ENCODE measurements at regions not wholly inside any gene's neighbourhood (a gene's known extent, or its start where the extent isn't known, plus 50 kb on each side); places are given as distances from the start of the nearest gene placed in this dataset.

GRCh38 chr3:117443014-117443413 lies 733.4 kb downstream of the TUSC7 start:
- intact Hi-C loops (cut with DNase I; ENCODE audit: low total_unique reads) = no loop called here
- WGBS, 2 donors = 65 to 80% methylated on average over 5 of the region's 5 CpGs
- no peak for DNase-seq (ENCODE audit: low spot score in 2 of 2)
- H3K4me3 ChIP-seq (ENCODE audit: low read depth, poor library complexity, severe bottlenecking) = no peak overlapping the region
- no peak for TF ChIP-seq CTCF (IDR thresholded peaks at IDR 0.05)
- no peak for TF ChIP-seq POLR2A (IDR thresholded peaks at IDR 0.05)

- intact Hi-C loops (cut with DNase I; ENCODE audit: low total_unique reads) = no loop called here
- WGBS, 2 donors = 66 to 75% methylated on average over 4 of the region's 4 CpGs
- H3K4me3 ChIP-seq (ENCODE audit: low read depth, poor library complexity, severe bottlenecking) = no peak overlapping the region
- no peak for DNase-seq (ENCODE audit: low spot score in 2 of 2)
- no peak for TF ChIP-seq POLR2A (IDR thresholded peaks at IDR 0.05)
- TF ChIP-seq CTCF (IDR thresholded peaks at IDR 0.05) = no peak
Observed at GRCh38 chr3:117444175-117444574, 734.6 kb downstream of the TUSC7 start.

- no peak for DNase-seq (ENCODE audit: low spot score in 2 of 2)
- 61 to 74% methylated on average over 4 of the region's 4 CpGs for WGBS, 2 donors
- TF ChIP-seq CTCF (IDR thresholded peaks at IDR 0.05) (no peak), POLR2A (IDR thresholded peaks at IDR 0.05) (no peak)
- no peak overlapping the region for H3K4me3 ChIP-seq (ENCODE audit: low read depth, poor library complexity, severe bottlenecking)
- intact Hi-C loops (cut with DNase I; ENCODE audit: low total_unique reads) = no loop called here
Observed at GRCh38 chr3:117447419-117447818, 737.8 kb downstream of the TUSC7 start.

- WGBS, 2 donors = 59 to 65% methylated on average over 4 of the region's 4 CpGs
- TF ChIP-seq POLR2A (IDR thresholded peaks at IDR 0.05) = no peak
- TF ChIP-seq CTCF (IDR thresholded peaks at IDR 0.05) = no peak
- intact Hi-C loops (cut with DNase I; ENCODE audit: low total_unique reads) = no loop called here
- H3K4me3 ChIP-seq (ENCODE audit: low read depth, poor library complexity, severe bottlenecking) = no peak overlapping the region
- DNase-seq (ENCODE audit: low spot score in 2 of 2) = no peak
Observed at GRCh38 chr3:117450026-117450425, 740.4 kb downstream of the TUSC7 start.

GRCh38 chr3:117454254-117454653 lies 744.7 kb downstream of the TUSC7 start:
- no peak for TF ChIP-seq POLR2A (IDR thresholded peaks at IDR 0.05)
- TF ChIP-seq CTCF (IDR thresholded peaks at IDR 0.05) = no peak
- H3K4me3 ChIP-seq (ENCODE audit: low read depth, poor library complexity, severe bottlenecking) = no peak overlapping the region
- intact Hi-C loops (cut with DNase I; ENCODE audit: low total_unique reads) = no loop called here
- WGBS, 2 donors = 44 to 50% methylated on average over 1 of the region's 1 CpG
- no peak for DNase-seq (ENCODE audit: low spot score in 2 of 2)

GRCh38 chr3:117454908-117455307 lies 745.3 kb downstream of the TUSC7 start:
- TF ChIP-seq CTCF (IDR thresholded peaks at IDR 0.05) (no peak), POLR2A (IDR thresholded peaks at IDR 0.05) (no peak)
- intact Hi-C loops (cut with DNase I; ENCODE audit: low total_unique reads) = no loop called here
- WGBS, 2 donors = 72 to 75% methylated on average over 5 of the region's 5 CpGs
- H3K4me3 ChIP-seq (ENCODE audit: low read depth, poor library complexity, severe bottlenecking) = no peak overlapping the region
- DNase-seq (ENCODE audit: low spot score in 2 of 2) = no peak

All from lower leg skin (tissue), 4 donors.